ENCODE measurements at regions not wholly inside any gene's neighbourhood (a gene's known extent, or its start where the extent isn't known, plus 50 kb on each side); places are given as distances from the start of the nearest gene placed in this dataset.

DNA sequence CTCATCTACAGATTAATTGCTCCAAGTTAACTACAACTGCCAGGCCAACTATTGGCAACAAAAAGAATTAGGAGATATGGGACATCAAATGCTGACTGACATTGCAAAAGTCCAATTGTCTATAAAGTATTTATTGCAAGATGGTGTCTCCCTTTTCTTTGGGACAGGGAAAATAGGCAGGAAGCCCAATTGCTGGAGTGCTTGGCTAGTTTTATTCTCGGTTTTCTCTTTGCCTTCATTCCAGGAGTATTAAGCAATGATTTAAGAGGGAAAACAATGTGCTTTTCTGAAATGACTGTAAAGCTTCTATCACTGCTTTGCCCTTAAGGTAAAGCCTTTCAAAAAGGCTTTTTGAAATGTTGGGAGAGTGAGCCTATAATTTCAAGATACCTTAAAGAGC is 62.8 kb upstream of the DIAPH2 start:
- DNase-seq (ENCODE audit: low read depth, low spot score) = no peak

Measured in astrocyte of the hippocampus (primary cell).